HCT116 (cell line): ENCODE measurements at regions not wholly inside any gene's neighbourhood (a gene's known extent, or its start where the extent isn't known, plus 50 kb on each side); places are given as distances from the start of the nearest gene placed in this dataset.

Experiments used
- ATAC-seq: fragments of 200-7000 bp; cut with Tn5 transposase; 2 replicates; pipeline ENCODE4 v1.9.1; 2020; ENCODE audit warnings: mild to moderate bottlenecking, moderate library complexity
- BruUV-seq: library from RNA; stranded (reverse); fragments of 400-500 nt; replicated peaks from 2 replicates; lab custom pipeline; 2021; lab: Mats Ljungman, UMichigan
- CTCF ChIA-PET: fragments of 300-600 bp; sonication (Branson Sonifier 250); formaldehyde crosslinking; loops from one replicate; lab custom pipeline; 2021; ENCODE audit warnings: antibody characterized with exemption; lab: Charles Lee
- POLR2A ChIA-PET: fragments of 300-600, 350-600 bp; sonication (Branson Sonifier 250); formaldehyde crosslinking; loops from one replicate; lab custom pipeline; 2021; ENCODE audit warnings: antibody characterized with exemption; lab: Charles Lee
- RAD21 ChIA-PET, 2 experiments: fragments of 300-600 bp; sonication (Branson Sonifier 250); formaldehyde crosslinking; loops; one replicate each; lab custom pipeline; 2023; ENCODE audit warnings: low total read pairs in 2 of 2; ENCODE audit not compliant: uncharacterized antibody in 2 of 2, unreplicated experiment in 2 of 2, low non-redundant PET in 1 of 2; lab: Charles Lee
- DNase-seq: peaks from one replicate; pipeline ENCODE4 v3.0.0-alpha.2; 2010; ENCODE audit warnings: low read depth, low spot score
- H2AFZ ChIP-seq: fragments of 200-600 bp; shearing (Covaris generic), sonication (generic); 2 replicates; pipeline ENCODE4 v1.6.1; 2017; ENCODE audit warnings: low read depth, mixed run types, mixed read lengths, antibody characterized with exemption, low read length; ENCODE audit not compliant: poor library complexity, severe bottlenecking
- H3K27ac ChIP-seq: 2 replicates; pipeline ENCODE4 v1.5.1; 2012; ENCODE audit warnings: low read depth, low read length
- H3K27me3 ChIP-seq: fragments of 200-600 bp; sonication (generic); 2 replicates; pipeline ENCODE4 v1.6.1; 2016; ENCODE audit warnings: mixed run types, low read length, mixed read lengths; ENCODE audit not compliant: insufficient read depth
- H3K36me3 ChIP-seq, 2 experiments: fragments of 200-500 bp in 1 of 2; fragments of 200-600 bp in 1 of 2; sonication (Bioruptor generic) in 1 of 2; sonication (generic) in 1 of 2; 2 replicates each; pipeline versions ENCODE4 v1.5.1 to v1.6.1; 2014 to 2016; ENCODE audit warnings: low read length in 2 of 2, inconsistent platforms in 1 of 2, mixed read lengths in 1 of 2, mixed run types in 1 of 2; ENCODE audit not compliant: insufficient read depth in 2 of 2, control insufficient read depth in 1 of 2
- H3K4me1 ChIP-seq, 2 experiments: fragments of 200-600 bp in 1 of 2; sonication (generic) in 1 of 2; 2 replicates each; pipeline versions ENCODE4 v1.5.1 to v1.6.1; 2012 to 2017; ENCODE audit warnings: low read length in 2 of 2, inconsistent platforms in 1 of 2, mild to moderate bottlenecking in 1 of 2, mixed read lengths in 1 of 2, mixed run types in 1 of 2, moderate library complexity in 1 of 2; ENCODE audit not compliant: insufficient read depth in 2 of 2, control insufficient read depth in 1 of 2
- H3K4me2 ChIP-seq: fragments of 200-600 bp; sonication (generic); 2 replicates; pipeline ENCODE4 v1.6.1; 2017; ENCODE audit warnings: mixed run types, low read length, mixed read lengths
- H3K4me3 ChIP-seq, 2 experiments: fragments of 200-600 bp in 1 of 2; sonication (generic) in 1 of 2; replicated peaks in 1 of 2; 2 replicates each; pipeline ENCODE4 v1.5.1; 2011 to 2016; ENCODE audit warnings: low read length in 2 of 2, control low read depth in 1 of 2, low read depth in 1 of 2, mild to moderate bottlenecking in 1 of 2, mixed read lengths in 1 of 2, mixed run types in 1 of 2
- H3K79me2 ChIP-seq: fragments of 200-600 bp; sonication (generic); 2 replicates; pipeline ENCODE4 v1.6.1; 2017; ENCODE audit warnings: mild to moderate bottlenecking, mixed run types, low read length, moderate library complexity, mixed read lengths; ENCODE audit not compliant: insufficient read depth
- H3K9ac ChIP-seq: fragments of 200-600 bp; sonication (generic); 2 replicates; pipeline ENCODE4 v1.6.1; 2016; ENCODE audit warnings: low read length, mixed read lengths
- H3K9me2 ChIP-seq: fragments of 200-600 bp; sonication (generic), shearing (Covaris generic); 2 replicates; pipeline ENCODE4 v1.6.1; 2017; ENCODE audit warnings: mixed run types, mild to moderate bottlenecking, moderate library complexity; ENCODE audit not compliant: insufficient read depth
- H3K9me3 ChIP-seq, 2 experiments: fragments of 200-500 bp in 1 of 2; fragments of 200-600 bp in 1 of 2; sonication (Bioruptor generic) in 1 of 2; sonication (generic) in 1 of 2; 2 replicates each; pipeline ENCODE4 v1.6.1; 2014 to 2017; ENCODE audit warnings: low read length in 2 of 2, mixed read lengths in 2 of 2, inconsistent platforms in 1 of 2, low read depth in 1 of 2, mild to moderate bottlenecking in 1 of 2, mixed run types in 1 of 2, moderate library complexity in 1 of 2; ENCODE audit not compliant: control insufficient read depth in 1 of 2, insufficient read depth in 1 of 2
- H4K20me1 ChIP-seq: fragments of 200-600 bp; sonication (generic), shearing (Covaris generic); 2 replicates; pipeline ENCODE4 v1.6.1; 2017; ENCODE audit warnings: mixed run types, mild to moderate bottlenecking, moderate library complexity; ENCODE audit not compliant: insufficient read depth
- CBX3 ChIP-seq: IDR thresholded peaks from 2 replicates; pipeline ENCODE4 v1.6.1; 2012; ENCODE audit warnings: low read depth
- EGR1 ChIP-seq: IDR thresholded peaks from 2 replicates; pipeline ENCODE4 v1.6.1; 2012; ENCODE audit warnings: low read depth
- ELF1 ChIP-seq: IDR thresholded peaks from 2 replicates; pipeline ENCODE4 v1.6.1; 2012; ENCODE audit warnings: low read depth, borderline replicate concordance
- EZH2phosphoT487 ChIP-seq: fragments of 200-600 bp; IDR thresholded peaks from 2 replicates; pipeline ENCODE4 v1.6.1; 2018; ENCODE audit warnings: antibody characterized with exemption, borderline replicate concordance
- JUND ChIP-seq: IDR thresholded peaks from 2 replicates; pipeline ENCODE4 v1.6.1; 2012
- POLR2AphosphoS5 ChIP-seq: IDR thresholded peaks from 2 replicates; pipeline ENCODE4 v1.6.1; 2011; ENCODE audit warnings: mild to moderate bottlenecking, low read depth, low read length, moderate library complexity
- RAD21 ChIP-seq: IDR thresholded peaks from 2 replicates; pipeline ENCODE4 v1.6.1; 2012; ENCODE audit warnings: low read depth, mild to moderate bottlenecking
- SP1 ChIP-seq: IDR thresholded peaks from 2 replicates; pipeline ENCODE4 v1.6.1; 2012; ENCODE audit warnings: low read depth
- SRF ChIP-seq: IDR thresholded peaks from 2 replicates; pipeline ENCODE4 v1.6.1; 2012; ENCODE audit warnings: low read depth
- TCF7L2 ChIP-seq: IDR thresholded peaks from 2 replicates; pipeline ENCODE4 v1.7.0; 2011; ENCODE audit warnings: borderline replicate concordance, inconsistent platforms; ENCODE audit not compliant: insufficient read depth, insufficient read length; ENCODE audit errors: extremely low read depth
- YY1 ChIP-seq: IDR thresholded peaks from 2 replicates; pipeline ENCODE4 v1.6.1; 2011; ENCODE audit warnings: low read length, low read depth, moderate library complexity, mild to moderate bottlenecking; ENCODE audit not compliant: insufficient replicate concordance; ENCODE audit errors: extremely low read depth
- ZFX ChIP-seq: fragments of 450-650 bp; IDR thresholded peaks from 2 replicates; pipeline ENCODE4 v1.6.1; 2017
- ZNF274 ChIP-seq: fragments of 200-500 bp; sonication (Bioruptor generic); IDR thresholded peaks from 2 replicates; pipeline ENCODE4 v1.6.1; 2014; ENCODE audit warnings: mild to moderate bottlenecking, low read depth, low read length, inconsistent platforms
- intact Hi-C: fragments of 100-400 bp; cut with micrococcal nuclease; formaldehyde crosslinking; loops from 2 replicates; pipeline ENCODE4 v1.10.0; 2022
- TF ChIP-seq, protein P1 (sequence below), 3 experiments: fragments of 200-600 bp in 1 of 3; sonication (generic) in 1 of 3; IDR thresholded peaks in 2 of 3; conservative IDR thresholded peaks in 1 of 3; 2 replicates each; pipeline ENCODE4 v1.5.1; 2012 to 2017; ENCODE audit warnings: low read depth in 2 of 3, low read length in 2 of 3, antibody characterized with exemption in 1 of 3, borderline replicate concordance in 1 of 3, control low read depth in 1 of 3, mild to moderate bottlenecking in 1 of 3, mixed read lengths in 1 of 3, mixed run types in 1 of 3, moderate library complexity in 1 of 3; ENCODE audit not compliant: insufficient read depth in 1 of 3
- TF ChIP-seq, protein P2 (sequence below): IDR thresholded peaks from 2 replicates; pipeline ENCODE4 v1.6.1; 2012
- TF ChIP-seq, protein P3 (sequence below): IDR thresholded peaks from 2 replicates; pipeline ENCODE4 v1.6.1; 2012
- TF ChIP-seq, protein P4 (sequence below): IDR thresholded peaks from 2 replicates; pipeline ENCODE4 v1.6.1; 2011; ENCODE audit warnings: mild to moderate bottlenecking, low read length, moderate library complexity; ENCODE audit not compliant: insufficient replicate concordance; ENCODE audit errors: extremely low read depth
- TF ChIP-seq, protein P5 (sequence below): IDR thresholded peaks from 2 replicates; pipeline ENCODE4 v1.6.1; 2012; ENCODE audit warnings: low read depth

DNA sequence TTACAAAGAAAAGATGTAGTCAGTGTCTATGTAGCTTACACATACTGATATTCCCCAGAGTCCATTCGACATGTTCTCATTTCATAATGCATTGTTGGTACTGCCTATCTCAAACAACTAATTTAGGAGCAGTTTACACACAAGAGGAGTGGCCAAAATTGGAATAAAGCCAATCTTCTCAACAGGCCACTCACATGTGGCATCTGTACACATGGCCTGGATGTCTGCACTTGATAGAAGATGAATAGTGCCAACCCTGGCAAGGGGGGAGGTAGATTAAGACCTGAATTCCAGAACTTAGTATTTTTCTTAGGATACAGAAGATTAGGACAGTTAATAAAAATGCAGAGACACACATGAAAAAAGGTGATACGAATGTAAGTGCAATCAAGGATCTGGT is 125.3 kb upstream of the STARD3NL start:
- CTCF ChIA-PET = interaction anchor here (1.3 kb wide), 1 partner anchor 18 kb away, joined by 3 read pairs; no protein-coding TSS in a partner anchor
- Histone ChIP-seq H2AFZ (no peak overlapping the region), H3K4me2 (no peak overlapping the region), H3K4me3 (no peak overlapping the region), H3K27me3 (no peaks in the 10 kb centered on the region; the same call in 1 of the 2 replicates), H3K9me2 (0 out of 2 replicates have a peak, but pooled peaks cover 2% of the 10 kb centered on the region), H3K9me3 (no peaks in the 10 kb centered on the region), H3K9ac (no peak overlapping the region), H4K20me1 (no peaks in the 10 kb centered on the region), H3K36me3 (no peaks in the 10 kb centered on the region), H3K4me1 (no peaks in the 10 kb centered on the region), H3K27ac (no peak overlapping the region)
- no TSS peak for BruUV-seq
- RAD21 ChIA-PET = no interaction called here
- DNase-seq (no peak), ATAC-seq (no peak)
- intact Hi-C loops = no loop called here
- POLR2A ChIA-PET = no interaction called here
- TF ChIP-seq CBX3 = no peak
- TF ChIP-seq, protein P1, sequence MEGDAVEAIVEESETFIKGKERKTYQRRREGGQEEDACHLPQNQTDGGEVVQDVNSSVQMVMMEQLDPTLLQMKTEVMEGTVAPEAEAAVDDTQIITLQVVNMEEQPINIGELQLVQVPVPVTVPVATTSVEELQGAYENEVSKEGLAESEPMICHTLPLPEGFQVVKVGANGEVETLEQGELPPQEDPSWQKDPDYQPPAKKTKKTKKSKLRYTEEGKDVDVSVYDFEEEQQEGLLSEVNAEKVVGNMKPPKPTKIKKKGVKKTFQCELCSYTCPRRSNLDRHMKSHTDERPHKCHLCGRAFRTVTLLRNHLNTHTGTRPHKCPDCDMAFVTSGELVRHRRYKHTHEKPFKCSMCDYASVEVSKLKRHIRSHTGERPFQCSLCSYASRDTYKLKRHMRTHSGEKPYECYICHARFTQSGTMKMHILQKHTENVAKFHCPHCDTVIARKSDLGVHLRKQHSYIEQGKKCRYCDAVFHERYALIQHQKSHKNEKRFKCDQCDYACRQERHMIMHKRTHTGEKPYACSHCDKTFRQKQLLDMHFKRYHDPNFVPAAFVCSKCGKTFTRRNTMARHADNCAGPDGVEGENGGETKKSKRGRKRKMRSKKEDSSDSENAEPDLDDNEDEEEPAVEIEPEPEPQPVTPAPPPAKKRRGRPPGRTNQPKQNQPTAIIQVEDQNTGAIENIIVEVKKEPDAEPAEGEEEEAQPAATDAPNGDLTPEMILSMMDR (IDR thresholded peaks at IDR 0.05 in 2 of 3, conservative IDR thresholded peaks at IDR 0.05 in 1 of 3; ENCODE audit: borderline replicate concordance in 1 of 3, insufficient read depth in 1 of 3, low read depth in 2 of 3, low read length in 2 of 3) = no peak
- no peak for TF ChIP-seq EZH2phosphoT487
- no peak for TF ChIP-seq EGR1
- no peak for TF ChIP-seq ZFX
- no peak for TF ChIP-seq RAD21
- no peak for TF ChIP-seq TCF7L2
- TF ChIP-seq JUND = no peak
- TF ChIP-seq SRF = no peak
- TF ChIP-seq, protein P2, sequence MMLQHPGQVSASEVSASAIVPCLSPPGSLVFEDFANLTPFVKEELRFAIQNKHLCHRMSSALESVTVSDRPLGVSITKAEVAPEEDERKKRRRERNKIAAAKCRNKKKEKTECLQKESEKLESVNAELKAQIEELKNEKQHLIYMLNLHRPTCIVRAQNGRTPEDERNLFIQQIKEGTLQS = no peak
- no peak for TF ChIP-seq SP1
- TF ChIP-seq, protein P3, sequence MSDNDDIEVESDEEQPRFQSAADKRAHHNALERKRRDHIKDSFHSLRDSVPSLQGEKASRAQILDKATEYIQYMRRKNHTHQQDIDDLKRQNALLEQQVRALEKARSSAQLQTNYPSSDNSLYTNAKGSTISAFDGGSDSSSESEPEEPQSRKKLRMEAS = no peak
- TF ChIP-seq ZNF274 = no peak
- TF ChIP-seq, protein P4, sequence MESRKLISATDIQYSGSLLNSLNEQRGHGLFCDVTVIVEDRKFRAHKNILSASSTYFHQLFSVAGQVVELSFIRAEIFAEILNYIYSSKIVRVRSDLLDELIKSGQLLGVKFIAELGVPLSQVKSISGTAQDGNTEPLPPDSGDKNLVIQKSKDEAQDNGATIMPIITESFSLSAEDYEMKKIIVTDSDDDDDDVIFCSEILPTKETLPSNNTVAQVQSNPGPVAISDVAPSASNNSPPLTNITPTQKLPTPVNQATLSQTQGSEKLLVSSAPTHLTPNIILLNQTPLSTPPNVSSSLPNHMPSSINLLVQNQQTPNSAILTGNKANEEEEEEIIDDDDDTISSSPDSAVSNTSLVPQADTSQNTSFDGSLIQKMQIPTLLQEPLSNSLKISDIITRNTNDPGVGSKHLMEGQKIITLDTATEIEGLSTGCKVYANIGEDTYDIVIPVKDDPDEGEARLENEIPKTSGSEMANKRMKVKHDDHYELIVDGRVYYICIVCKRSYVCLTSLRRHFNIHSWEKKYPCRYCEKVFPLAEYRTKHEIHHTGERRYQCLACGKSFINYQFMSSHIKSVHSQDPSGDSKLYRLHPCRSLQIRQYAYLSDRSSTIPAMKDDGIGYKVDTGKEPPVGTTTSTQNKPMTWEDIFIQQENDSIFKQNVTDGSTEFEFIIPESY = no peak
- no peak for TF ChIP-seq YY1
- TF ChIP-seq POLR2AphosphoS5 = no peak
- TF ChIP-seq, protein P5, sequence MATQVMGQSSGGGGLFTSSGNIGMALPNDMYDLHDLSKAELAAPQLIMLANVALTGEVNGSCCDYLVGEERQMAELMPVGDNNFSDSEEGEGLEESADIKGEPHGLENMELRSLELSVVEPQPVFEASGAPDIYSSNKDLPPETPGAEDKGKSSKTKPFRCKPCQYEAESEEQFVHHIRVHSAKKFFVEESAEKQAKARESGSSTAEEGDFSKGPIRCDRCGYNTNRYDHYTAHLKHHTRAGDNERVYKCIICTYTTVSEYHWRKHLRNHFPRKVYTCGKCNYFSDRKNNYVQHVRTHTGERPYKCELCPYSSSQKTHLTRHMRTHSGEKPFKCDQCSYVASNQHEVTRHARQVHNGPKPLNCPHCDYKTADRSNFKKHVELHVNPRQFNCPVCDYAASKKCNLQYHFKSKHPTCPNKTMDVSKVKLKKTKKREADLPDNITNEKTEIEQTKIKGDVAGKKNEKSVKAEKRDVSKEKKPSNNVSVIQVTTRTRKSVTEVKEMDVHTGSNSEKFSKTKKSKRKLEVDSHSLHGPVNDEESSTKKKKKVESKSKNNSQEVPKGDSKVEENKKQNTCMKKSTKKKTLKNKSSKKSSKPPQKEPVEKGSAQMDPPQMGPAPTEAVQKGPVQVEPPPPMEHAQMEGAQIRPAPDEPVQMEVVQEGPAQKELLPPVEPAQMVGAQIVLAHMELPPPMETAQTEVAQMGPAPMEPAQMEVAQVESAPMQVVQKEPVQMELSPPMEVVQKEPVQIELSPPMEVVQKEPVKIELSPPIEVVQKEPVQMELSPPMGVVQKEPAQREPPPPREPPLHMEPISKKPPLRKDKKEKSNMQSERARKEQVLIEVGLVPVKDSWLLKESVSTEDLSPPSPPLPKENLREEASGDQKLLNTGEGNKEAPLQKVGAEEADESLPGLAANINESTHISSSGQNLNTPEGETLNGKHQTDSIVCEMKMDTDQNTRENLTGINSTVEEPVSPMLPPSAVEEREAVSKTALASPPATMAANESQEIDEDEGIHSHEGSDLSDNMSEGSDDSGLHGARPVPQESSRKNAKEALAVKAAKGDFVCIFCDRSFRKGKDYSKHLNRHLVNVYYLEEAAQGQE = no peak
- no peak for TF ChIP-seq ELF1
- TF ChIP-seq, all 23 proteins: peak for 0
- no peaks in the 10 kb centered on the region for H3K79me2 ChIP-seq
